Dermis blood vessel endothelial cell (primary cell): ENCODE measurements at regions not wholly inside any gene's neighbourhood (a gene's known extent, or its start where the extent isn't known, plus 50 kb on each side); places are given as distances from the start of the nearest gene placed in this dataset.

Experiments
- DNase-seq: peaks from one replicate; pipeline ENCODE4 v3.0.0; 2010

- DNase-seq: no peak
Observed at GRCh38 chr15:99921101-99921500, 187.9 kb upstream of the LYSMD4 start.

- no peak for DNase-seq
Observed at GRCh38 chr15:99918072-99918471, 184.8 kb upstream of the LYSMD4 start.

DNA sequence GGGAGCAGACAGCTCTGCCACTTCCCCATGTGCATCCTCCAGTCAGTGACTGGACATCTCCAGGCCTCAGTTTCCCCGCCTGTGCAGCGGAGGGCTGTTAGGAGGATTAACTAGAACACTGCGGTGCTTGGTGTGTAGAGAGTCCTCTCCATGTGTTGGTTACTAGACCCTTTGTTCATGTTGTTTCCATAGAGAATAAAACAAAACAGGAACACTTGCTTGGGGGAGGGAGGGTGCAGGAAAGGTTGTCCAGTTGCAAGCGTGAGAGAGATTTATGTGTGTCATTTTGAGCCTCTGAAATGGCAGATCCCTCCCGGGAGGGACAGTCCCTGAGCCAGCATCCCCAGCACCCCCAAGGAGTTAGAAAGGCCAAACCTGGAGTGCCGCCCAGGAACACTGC is 184.0 kb upstream of the LYSMD4 start:
- no peak for DNase-seq

GRCh38 chr15:99916668-99917223 is 183.5 kb upstream of the LYSMD4 start:
- no peak for DNase-seq

- no peak for DNase-seq
Observed at GRCh38 chr15:99914723-99915122, 181.5 kb upstream of the LYSMD4 start.

- DNase-seq: no peak
Observed at GRCh38 chr15:99911816-99912215, 178.6 kb upstream of the LYSMD4 start.

- no peak for DNase-seq
Observed at GRCh38 chr15:99909592-99910295, 176.5 kb upstream of the LYSMD4 start.

DNA sequence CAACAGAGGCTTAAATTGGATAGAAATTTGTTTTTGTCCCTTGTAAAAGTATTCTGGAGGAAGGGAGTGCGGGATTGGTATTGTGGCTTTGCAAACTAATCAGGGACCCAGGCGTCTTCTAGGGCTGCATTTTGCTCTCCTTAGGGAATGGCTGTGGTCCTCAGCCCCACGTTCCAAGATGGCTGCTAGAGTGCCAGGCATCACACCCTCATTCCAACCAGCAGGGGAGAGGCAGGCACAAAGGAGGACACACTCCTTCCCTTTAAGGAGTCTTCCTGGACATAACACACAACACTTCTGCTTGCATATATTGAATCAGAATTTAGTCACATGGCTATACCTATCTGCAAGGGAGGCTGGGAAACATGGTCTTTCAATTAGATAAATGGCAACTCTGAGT is 174.5 kb upstream of the LYSMD4 start:
- DNase-seq: no peak

DNA sequence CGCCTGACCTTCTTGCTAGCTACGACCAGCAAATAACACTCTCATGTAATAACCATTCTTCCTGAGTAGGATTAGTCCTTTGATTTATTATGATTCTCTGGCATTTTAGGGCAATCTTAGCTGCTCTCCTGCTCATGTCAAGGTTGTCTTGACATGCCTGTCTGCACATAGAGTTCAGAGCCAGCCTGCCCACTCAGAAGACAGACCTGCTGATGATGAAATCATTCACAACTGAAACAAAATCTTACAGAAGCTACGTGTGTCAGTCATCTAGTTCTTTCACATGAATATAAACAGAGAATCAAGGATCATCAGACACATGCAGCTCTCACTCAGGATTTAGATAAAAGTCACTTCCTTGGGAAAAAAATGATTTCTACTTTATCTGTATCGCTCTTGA is 173.6 kb upstream of the LYSMD4 start:
- no peak for DNase-seq

DNA sequence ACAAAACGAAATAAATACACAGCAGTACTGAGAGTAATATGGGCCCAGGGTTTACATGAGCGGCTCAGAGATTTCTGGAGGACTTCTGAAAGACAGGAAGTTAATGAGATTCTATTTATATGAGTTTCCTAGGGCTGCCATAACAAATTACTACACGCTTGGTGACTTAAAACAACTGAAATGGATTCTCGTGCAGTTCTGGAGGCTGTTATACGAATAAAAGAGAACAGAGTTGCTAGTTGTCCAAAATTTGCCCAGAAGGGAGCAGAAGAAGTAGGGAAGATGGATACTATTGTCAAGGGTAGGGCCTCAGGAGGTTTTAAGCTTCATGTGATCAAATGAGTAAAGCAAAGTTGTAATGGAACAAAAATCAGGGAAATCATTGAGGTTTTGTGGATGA is 173.1 kb upstream of the LYSMD4 start:
- no peak for DNase-seq

DNA sequence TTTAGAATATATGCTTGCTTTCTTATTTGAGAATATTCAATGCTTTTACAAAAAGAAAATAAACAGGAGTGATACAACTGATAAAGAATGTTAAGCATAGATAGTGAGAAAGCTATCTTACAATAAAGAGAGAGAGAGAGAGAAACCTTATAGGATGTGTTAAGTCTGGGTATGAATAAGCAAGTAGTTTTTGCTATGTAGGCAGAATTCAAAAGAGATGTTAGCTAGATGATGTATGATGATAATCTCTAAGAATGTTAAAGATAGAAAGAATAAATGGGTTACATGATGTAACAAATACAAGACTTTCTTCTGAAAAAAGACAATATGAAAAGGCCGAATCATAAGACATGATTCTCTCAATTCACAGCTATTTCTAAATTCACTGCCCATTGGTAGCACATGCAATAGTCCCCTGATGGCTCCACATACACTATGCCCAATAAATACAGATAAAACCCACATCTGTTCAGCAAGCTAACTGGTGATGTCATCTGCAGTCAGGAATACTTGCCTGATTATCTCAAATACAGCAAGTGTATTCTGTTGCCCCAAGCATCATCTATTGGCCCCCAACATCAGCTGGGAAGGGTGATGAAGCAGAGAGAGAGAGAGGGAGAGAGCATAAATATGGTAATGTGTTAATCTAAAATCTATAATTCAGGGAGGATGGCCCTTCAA is 169.2 kb upstream of the LYSMD4 start:
- DNase-seq: no peak

DNA sequence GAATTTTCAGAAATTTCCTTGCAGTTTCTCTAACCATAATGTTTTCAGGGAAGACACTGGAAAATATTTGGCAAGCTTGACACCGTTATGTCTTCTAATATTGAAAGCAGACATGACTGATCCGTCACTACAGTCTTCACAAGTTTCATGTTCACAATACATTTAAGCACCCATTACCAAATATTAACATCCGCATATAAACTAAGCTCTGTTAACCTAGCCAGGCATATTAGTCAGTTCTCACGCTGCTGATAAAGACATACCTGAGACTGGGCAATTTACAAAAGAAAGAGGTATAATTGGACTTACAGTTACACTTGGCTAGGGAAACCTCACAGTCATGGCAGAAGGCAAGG is 162.7 kb upstream of the LYSMD4 start:
- DNase-seq: no peak

DNA sequence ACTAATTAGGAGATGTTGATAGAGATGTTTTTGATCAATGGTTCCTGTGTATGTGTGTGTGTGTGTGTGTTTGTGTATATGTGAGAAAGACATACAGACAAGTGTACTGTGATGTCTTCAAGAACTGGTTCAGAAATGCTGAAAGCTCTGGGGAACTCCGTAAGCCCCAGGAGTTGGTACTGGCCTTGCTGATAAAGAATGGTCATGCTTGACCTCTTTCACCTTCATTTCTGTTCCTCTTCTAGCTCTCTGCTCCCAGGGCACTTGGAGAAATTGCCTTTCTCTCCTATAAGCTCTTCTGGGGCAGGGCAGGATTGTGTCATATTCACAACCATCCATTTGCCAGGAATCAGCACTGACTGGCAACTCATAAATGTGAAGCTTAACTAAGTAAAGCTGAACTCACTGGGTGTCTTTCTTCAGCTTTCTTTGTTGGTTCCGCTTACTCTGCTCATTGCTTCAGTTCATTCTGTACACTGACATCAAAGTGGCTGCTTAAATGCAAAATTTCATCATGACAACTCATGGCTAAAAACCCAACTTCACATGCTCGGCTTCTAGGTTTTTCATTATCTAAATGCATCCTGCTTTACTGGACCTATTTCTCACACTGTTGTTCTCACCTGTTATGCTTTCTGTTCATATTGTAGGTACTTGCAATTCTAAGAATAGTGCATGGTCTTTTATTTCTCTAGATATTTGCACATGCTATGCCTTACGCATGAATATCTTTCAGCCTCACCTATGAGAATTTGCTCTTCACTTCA is 162.1 kb upstream of the LYSMD4 start:
- DNase-seq: no peak

- DNase-seq: no peak
Observed at GRCh38 chr15:99878835-99879234, 145.6 kb upstream of the LYSMD4 start.

DNA sequence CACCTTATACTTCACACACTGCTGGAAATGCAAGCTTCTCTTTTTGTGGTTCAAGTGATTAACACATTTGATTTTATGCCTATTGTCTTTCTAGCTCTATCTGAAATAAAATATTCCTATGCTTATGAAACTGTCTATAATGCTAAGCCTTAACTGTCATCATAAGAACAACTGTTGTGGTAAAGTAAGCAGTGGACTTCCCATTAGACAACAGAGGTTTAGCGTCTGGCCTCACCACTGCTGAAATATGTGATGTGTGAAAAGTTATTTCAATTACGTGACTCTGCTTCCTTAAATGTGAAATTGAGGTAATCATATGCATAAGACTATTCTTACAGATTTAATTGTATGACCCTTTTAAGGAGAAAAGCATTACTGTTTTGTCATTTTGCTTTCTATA is 140.2 kb upstream of the LYSMD4 start:
- no peak for DNase-seq

DNA sequence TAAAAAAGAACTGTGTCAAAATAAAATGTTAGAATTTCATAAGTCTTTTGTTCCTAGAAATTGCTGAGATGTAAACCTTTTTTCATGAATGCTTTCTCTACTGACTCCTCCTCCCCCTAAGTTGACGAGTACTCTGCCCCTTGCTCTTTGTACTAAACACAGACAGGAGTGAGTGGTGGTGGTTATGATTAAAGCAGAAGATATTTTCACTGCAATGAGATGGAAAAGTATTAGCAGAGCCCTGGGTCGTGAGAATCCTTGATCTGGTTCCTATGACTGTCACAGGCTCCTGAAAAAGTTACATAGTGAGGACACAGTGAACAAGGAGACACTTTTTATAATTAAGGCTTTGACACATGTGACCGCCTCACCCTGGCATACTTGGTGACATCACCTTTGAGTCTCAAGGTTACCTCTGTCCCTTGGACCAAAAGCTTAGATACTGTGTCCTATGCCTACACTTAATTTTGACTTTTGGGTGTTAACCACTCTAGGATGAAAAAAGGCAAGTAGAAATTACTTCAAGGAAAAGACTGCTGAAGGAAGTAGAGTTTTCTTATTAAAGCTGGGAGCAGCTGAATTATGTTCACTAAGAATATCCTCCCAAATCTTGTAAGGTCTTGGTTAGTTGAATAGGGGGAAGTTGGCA is 130.4 kb upstream of the LYSMD4 start:
- no peak for DNase-seq

DNA sequence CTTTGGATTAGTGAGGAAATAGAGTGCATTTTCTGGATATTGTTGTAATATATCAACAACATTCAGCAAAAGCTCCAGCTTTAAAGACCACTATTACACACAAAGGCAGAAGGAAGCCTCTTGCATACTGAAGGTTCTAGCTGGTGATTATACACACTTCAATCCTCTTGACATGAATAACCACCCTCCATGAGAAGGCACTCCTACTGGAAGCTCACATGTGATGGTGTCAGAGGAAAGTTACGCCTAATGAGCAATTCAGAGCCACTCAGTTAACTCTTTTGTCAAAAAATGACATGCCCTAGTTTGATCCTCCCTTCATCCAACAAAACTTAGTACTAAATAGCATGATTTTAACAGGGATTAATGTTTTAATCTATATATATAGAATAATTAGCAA is 124.6 kb upstream of the LYSMD4 start:
- DNase-seq: no peak

GRCh38 chr15:99850517-99850916 is 117.3 kb upstream of the LYSMD4 start:
- no peak for DNase-seq

- DNase-seq: no peak
Observed at GRCh38 chr15:99845009-99845408, 111.8 kb upstream of the LYSMD4 start.

- no peak for DNase-seq
Observed at GRCh38 chr15:99844150-99844549, 110.9 kb upstream of the LYSMD4 start.

- no peak for DNase-seq
Observed at GRCh38 chr15:99842071-99842470, 108.8 kb upstream of the LYSMD4 start.

- DNase-seq: no peak
Observed at GRCh38 chr15:99826157-99826780, 93.0 kb upstream of the LYSMD4 start.

DNA sequence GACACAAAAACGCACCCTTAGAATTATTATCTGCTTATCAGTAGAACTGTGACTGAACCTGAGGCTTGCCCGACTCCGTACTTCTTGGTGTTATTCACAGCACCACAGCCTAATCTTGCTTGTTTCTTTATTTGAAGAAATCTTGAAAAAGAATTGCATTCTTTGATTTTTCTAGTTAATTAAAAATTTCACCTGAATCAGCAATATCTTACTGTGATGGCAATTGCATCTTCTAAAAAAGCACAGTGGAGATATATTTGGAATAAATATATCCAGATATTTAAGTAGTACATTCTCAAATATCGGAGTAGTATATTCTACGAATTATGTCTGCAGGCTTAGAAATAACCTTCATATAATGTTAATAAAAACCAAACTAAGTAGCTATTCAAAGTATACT is 90.1 kb upstream of the LYSMD4 start:
- no peak for DNase-seq
